Femur (tissue), 1 donor: ENCODE measurements at regions not wholly inside any gene's neighbourhood (a gene's known extent, or its start where the extent isn't known, plus 50 kb on each side); places are given as distances from the start of the nearest gene placed in this dataset.

Source experiments
- DNase-seq: peaks from one replicate; pipeline ENCODE4 v3.0.0-alpha.2; 2017

DNA sequence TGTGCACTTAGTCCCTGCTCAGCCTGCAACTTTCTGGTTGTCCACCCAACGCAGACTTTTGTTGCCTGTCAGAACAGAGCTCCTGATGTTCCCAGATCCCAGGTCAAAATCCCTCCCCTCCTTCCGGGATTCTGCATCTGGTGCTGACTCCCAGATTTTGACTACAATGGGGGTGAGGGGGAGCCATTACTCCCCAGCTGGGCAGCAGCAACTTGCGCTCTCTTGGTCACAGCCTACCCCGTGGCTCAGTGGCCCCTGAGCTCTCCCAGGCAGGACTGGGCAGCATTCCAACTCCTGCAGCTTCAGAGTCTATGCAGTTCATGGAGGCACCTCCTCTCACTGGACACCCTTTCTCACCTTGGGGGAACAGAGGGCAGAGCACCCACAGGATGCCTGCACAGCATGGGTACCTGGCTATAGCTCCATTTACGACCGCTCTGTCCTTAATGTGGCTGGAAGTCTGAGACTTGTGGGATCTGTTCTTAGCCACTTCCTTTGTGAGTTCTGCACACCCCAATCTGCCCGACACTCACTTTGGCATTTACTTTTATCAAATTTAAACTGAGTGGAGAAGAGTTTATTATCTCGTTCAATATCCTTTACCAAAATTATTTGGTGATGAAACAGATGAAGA lies 545.5 kb upstream of the MGMT start:
- DNase-seq: no peak

DNA sequence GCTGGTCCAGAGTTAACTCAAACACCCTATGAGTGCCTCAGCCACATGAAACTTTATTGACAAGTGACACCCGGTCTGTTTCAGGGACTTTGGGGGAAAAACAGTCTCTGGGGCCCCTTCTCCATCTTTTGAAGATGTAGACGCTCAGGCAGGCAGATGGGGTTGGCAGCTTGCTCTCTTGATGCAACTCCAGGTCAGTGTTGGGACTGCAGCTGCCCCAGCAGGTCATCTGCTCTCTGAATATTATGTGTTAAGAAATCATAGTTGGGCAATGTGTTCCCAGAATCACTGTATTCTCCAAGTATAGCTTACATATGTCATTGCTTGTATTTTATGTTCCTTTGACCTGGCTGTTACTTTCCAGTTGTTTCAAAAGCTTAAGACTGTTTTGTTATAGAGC lies 544.9 kb upstream of the MGMT start:
- DNase-seq: no peak

DNA sequence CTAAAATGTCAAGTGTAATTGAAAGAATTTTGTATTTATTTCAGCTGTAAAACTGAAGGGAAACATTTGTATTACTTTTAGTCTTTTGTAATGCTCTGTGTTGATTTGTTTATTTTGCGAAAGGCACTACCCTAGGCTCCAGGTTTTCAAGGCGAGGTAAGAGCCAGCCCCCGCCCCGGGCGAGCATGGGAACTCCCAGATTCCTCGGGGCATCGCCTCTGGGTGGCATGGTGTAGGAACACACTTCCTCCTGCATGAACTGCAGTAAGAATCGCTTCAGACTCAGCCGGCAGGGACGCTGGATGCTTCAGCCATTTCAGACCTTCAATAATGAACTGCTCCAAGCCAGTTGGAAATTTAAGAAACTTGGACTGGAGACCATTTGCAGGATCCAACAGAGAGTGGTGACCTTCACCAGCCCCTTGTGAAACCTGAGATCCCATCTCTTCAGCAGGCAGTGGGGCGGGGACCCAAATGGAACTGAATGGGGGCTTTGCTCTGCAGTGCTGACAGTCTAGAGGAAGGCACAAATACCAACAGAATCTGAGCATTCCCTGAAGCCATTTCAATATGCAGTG lies 544.3 kb upstream of the MGMT start:
- no peak for DNase-seq

DNA sequence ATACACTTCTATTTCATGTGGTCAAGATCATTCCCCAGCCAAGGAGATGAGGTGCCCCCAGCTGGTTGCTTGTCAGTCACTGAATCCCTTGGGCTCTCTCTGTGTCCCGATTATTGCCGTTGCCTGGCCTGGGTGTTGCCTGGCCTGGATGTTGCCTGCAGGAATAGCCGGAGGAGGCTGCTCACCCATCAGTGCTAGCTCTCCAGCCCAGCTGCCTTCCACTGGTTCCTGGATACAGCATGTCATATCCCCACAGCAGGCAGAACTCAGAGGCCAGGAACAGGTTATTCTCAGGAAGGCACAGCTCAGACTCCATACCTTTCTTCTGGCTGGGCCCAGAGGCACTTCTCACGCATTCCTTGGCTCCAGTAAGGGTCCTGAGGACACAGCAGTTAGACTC lies 542.1 kb upstream of the MGMT start:
- DNase-seq: no peak

- peak; percentile 81 for DNase-seq
Observed at GRCh38 chr10:128926711-128927110, 540.3 kb upstream of the MGMT start.

DNA sequence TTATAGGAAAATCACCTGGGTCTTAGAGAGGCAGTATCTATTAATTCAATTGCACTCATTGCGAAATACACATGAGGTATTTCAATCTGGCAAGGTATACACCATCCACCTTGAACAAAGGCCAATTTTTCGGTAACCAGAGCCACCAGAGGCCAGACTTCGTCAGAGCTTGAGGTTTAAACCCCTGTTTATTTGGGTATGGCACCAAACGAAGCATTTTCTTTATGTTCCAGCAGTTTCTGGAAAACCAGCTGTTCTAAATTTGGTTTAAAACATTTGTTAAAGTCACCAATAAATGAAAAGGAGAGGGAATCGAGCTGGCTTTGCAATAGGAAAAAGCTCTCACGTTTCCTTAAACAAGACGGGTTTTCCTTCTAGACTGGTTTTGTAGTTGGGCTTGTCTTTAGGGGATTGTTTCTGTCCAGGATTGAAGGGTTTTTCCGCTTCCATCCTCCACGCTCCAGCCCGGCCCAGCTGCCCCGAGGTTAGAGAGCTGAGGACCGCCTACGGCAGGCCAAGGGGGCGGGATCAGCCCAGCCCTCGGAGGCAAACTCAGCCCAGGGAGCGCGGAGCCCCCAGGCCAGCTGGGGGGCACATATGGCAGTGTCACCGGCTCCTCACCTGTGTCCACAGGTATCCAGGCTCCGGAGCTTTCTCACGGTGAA lies 539.4 kb upstream of the MGMT start:
- DNase-seq: peak; percentile 91

DNA sequence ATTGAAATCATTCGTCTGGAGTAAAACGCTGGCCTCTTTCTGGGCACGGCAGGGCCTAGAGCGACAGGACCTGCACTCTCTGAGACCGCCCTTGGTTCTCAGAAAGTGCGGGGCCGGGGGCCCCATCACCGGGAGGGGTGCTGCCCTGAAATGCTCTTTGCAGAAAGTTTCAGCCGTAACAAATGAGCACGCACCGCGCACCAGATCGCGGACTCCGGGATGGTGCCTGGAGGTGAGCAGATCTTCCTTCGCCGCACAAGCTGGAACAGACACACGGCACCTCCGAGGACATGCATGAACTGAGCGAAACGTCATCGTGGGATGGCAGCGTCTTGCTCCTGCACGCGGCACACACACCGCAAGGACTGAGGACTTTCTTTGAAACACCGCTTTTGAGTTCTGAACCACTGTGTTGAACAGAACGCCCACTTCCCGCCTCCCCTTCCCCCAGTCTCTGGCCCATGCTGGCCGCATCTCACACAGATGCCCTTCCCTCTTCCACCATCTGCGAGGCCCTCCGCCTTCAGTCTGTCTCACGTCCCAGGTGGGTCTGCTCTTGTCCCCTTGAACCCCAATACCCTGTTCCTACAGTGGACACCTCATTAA lies 538.7 kb upstream of the MGMT start:
- no peak for DNase-seq

GRCh38 chr10:128929131-128929530 lies 537.9 kb upstream of the MGMT start:
- no peak for DNase-seq

DNA sequence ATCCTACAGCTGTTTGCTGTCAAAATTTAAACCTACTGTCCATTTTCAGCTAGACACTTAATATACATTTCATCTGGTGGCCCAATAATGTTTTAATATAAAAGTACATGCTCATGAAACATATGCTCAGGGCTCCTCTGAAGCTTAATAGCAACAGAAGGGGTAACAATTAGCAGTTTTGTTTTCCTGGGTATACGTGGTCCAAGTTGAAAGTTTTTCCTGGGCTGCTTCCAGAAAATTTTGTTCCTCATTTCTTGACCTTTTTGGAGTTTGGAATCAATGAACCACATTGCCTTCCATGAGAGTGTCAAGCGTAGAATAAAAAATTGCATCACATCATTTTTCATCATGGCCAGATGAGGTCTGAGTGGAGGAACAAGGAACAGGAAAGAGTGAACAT lies 537.3 kb upstream of the MGMT start:
- no peak for DNase-seq

GRCh38 chr10:128930515-128930914 lies 536.5 kb upstream of the MGMT start:
- DNase-seq: no peak

DNA sequence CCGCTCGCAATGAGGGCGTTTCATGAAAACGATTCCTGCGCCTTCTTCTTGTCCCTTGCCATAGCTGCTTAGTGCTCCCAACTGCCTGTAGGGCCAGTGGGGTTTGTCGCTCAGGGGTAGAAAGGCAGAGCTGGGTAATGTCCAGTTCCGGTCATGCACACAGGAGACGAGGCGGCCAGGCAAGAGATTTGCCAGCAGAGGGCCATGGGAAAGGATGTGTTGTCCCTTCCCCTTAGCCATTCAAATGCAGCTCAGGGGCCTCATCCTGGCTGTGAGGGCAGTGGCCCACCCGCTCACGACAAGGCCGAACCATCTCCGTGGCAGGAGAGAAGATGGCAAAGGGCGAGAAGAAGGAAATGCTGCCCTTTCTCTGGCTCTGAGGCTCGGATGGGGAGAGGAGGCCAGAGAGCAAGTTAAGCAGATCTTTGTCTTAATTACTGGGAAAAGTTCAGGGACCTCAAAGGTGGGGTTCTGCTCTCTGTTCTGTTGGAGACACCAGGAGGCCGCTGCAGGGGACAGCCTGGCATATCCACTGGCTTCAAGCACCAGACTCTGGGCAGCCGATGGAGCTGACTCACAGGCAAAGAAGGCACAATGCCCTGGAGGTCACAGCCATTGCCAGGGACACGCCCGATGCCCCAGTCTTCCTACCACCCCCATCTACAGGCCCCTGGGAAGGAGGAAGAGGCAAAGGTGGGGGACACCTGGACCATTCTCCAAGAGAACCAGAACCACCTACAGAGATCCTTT lies 534.8 kb upstream of the MGMT start:
- no peak for DNase-seq

- DNase-seq: no peak
Observed at GRCh38 chr10:128934492-128934891, 532.5 kb upstream of the MGMT start.

DNA sequence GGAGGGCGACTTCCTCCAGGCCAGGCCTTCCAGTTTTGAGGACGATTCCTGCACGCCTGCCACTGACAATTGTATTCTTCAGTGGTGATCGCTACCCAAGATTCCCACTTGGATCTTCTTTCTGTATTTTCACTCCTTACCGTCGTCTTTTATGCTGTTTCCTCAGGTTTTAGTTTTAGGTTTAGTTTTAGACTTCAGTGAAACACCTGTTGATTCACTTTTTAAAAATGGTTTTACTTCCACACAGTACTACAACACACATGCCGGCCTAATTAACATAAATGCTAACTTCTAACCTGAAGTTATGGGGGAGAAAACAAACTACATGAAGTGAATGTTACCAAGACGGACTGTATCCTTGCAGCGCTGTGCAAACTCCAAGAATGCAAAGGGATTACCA lies 530.6 kb upstream of the MGMT start:
- DNase-seq: no peak

GRCh38 chr10:128938558-128938957 lies 528.5 kb upstream of the MGMT start:
- no peak for DNase-seq

DNA sequence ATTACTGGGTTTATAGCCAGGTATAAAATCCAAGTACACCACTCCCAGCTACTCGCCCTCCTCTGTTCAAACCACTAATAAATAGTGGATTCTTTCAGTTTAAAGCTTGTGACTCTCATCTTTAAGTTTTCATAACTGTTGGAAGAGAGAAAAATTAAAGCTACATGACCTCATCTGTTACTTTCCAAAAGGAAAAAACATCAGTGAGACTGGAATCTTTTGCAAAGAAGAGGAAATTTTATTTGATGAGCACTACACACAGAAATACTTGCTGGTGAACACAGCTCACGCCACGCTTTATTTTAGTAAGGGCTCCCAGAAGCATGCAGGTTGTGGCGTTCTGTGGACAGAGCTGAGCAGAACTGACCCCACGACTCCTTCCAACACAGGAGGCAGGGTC lies 527.0 kb upstream of the MGMT start:
- no peak for DNase-seq

- no peak for DNase-seq
Observed at GRCh38 chr10:128943111-128943510, 523.9 kb upstream of the MGMT start.

DNA sequence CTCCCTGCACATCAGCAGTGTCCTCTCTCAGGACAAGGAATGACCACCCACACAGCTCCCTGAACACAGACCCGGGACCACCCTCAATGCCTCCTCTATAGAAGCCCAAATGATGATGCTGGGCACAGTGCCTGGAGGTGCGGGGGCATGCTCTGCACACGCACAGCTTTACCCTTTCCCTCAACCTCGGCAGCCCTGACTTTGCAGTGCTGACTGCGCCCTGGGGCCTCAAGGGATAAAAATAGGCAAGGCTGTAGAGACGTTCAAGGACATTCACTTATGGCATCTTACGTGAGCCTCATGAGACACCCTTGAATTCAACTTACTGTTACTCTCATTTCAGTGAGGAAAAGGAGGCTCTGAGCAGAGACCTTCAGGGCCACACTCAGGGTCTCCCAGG lies 521.6 kb upstream of the MGMT start:
- no peak for DNase-seq

- no peak for DNase-seq
Observed at GRCh38 chr10:128950159-128950915, 516.7 kb upstream of the MGMT start.

DNA sequence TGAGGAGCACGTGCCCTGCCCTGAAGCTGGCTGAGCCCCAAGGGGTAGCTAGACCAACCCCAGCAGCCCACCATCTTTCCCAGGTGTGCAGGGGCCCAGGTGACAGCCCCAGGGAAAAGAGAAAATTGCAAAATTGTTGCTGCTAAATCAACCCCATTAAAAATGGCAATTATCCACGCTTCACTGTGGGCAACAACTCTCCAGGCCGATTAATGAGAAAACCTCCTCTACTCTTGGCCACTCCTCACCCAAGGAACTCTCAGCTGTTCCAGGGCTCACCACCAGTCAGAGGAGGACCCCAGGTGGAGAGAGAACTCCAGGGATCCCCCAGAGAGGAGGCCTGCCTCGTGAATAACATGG lies 516.1 kb upstream of the MGMT start:
- no peak for DNase-seq

GRCh38 chr10:128952856-128953255 lies 514.2 kb upstream of the MGMT start:
- DNase-seq: no peak

- no peak for DNase-seq
Observed at GRCh38 chr10:128956149-128956548, 510.9 kb upstream of the MGMT start.

- no peak for DNase-seq
Observed at GRCh38 chr10:128957221-128957620, 509.8 kb upstream of the MGMT start.
